Adrenal gland (tissue), 5 donors: ENCODE measurements at regions not wholly inside any gene's neighbourhood (a gene's known extent, or its start where the extent isn't known, plus 50 kb on each side); places are given as distances from the start of the nearest gene placed in this dataset.

Experiments used
- CTCF ChIP-seq, 6 experiments: fragments of 450-650 bp in 4 of 6; fragments of 200-600 bp in 2 of 6; sonication (generic) in 1 of 6; IDR thresholded peaks; 1 replicate in 5 of 6; 2 replicates in 1 of 6; pipeline versions ENCODE4 v1.5.1 to v1.8.0; 2016 to 2021; ENCODE audit warnings: antibody characterized with exemption in 6 of 6, mild to moderate bottlenecking in 2 of 6, moderate library complexity in 1 of 6
- POLR2A ChIP-seq, 2 donors: fragments of 450-650 bp; IDR thresholded peaks; one replicate each; pipeline ENCODE4 v1.6.1; 2017; ENCODE audit warnings: antibody characterized with exemption in 2 of 2, mild to moderate bottlenecking in 2 of 2, moderate library complexity in 1 of 2
- donor health status: DM: no; HTN: no; CAD: no.

- TF ChIP-seq CTCF (IDR thresholded peaks at IDR 0.05) (no peak), POLR2A (IDR thresholded peaks at IDR 0.05) (no peak)
These were observed 142.5 kb upstream of the LMCD1 start for GRCh38 chr3:8359133-8359532.
